Prostate gland (tissue), 2 donors: ENCODE measurements at regions not wholly inside any gene's neighbourhood (a gene's known extent, or its start where the extent isn't known, plus 50 kb on each side); places are given as distances from the start of the nearest gene placed in this dataset.

ENCODE experiments used
- POLR2A ChIP-seq: fragments of 450-650 bp; IDR thresholded peaks from one replicate; pipeline ENCODE4 v1.6.1; 2016; ENCODE audit warnings: antibody characterized with exemption, mild to moderate bottlenecking
- TF ChIP-seq, protein P1 (sequence below), 4 experiments: fragments of 200-600 bp in 2 of 4; fragments of 450-650 bp in 2 of 4; sonication (generic) in 2 of 4; IDR thresholded peaks; 1 replicate in 3 of 4; 2 replicates in 1 of 4; pipeline ENCODE4 v1.5.1; 2016 to 2019; ENCODE audit warnings: antibody characterized with exemption in 4 of 4, mild to moderate bottlenecking in 2 of 4, moderate library complexity in 2 of 4

DNA sequence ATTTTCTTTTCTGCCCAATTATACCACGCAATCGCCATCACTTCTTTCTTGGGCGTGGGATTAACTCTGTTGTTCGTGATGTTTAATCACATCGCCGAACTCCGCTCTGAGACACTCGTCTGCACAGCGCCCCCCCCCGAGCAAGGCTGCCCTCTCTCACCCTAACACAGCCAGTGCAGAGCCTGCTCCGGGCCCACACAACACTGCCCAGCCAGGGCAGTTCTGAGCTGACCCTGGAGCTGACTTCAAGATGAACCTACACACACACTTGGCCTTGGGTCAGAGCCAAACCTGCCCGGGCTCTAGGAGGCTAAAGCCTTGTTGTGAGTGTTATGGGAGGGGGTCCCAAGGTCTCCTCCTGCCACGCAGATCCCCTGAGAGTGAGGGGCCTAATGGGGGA lies 64.6 kb upstream of the LRP8 start:
- no peak for TF ChIP-seq POLR2A
- TF ChIP-seq, protein P1, sequence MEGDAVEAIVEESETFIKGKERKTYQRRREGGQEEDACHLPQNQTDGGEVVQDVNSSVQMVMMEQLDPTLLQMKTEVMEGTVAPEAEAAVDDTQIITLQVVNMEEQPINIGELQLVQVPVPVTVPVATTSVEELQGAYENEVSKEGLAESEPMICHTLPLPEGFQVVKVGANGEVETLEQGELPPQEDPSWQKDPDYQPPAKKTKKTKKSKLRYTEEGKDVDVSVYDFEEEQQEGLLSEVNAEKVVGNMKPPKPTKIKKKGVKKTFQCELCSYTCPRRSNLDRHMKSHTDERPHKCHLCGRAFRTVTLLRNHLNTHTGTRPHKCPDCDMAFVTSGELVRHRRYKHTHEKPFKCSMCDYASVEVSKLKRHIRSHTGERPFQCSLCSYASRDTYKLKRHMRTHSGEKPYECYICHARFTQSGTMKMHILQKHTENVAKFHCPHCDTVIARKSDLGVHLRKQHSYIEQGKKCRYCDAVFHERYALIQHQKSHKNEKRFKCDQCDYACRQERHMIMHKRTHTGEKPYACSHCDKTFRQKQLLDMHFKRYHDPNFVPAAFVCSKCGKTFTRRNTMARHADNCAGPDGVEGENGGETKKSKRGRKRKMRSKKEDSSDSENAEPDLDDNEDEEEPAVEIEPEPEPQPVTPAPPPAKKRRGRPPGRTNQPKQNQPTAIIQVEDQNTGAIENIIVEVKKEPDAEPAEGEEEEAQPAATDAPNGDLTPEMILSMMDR (IDR thresholded peaks at IDR 0.05): no peak
